GM19395 (cell line): ENCODE measurements at regions not wholly inside any gene's neighbourhood (a gene's known extent, or its start where the extent isn't known, plus 50 kb on each side); places are given as distances from the start of the nearest gene placed in this dataset.
"Not testable (repeated sequence)": the region's sequence is repeated elsewhere in the genome, so short reads cannot be mapped to it uniquely, and the experiment has no call there.

Experiments used
- ATAC-seq: cut with Tn5 transposase; IDR thresholded peaks from one replicate; pipeline ENCODE4 v1.9.1; 2021; ENCODE audit warnings: mild to moderate bottlenecking, moderate library complexity; ENCODE audit not compliant: unreplicated experiment

GRCh38 chr17:27090450-27091042, 203.4 kb upstream of the WSB1 start:
- not testable (repeated sequence) for ATAC-seq

- no peak for ATAC-seq
Observed at GRCh38 chr17:27091043-27091497, 202.8 kb upstream of the WSB1 start.

- not testable (repeated sequence) for ATAC-seq
Observed at GRCh38 chr17:27094179-27094578, 199.7 kb upstream of the WSB1 start.

GRCh38 chr17:27095821-27096220, 198.1 kb upstream of the WSB1 start:
- not testable (repeated sequence) for ATAC-seq

GRCh38 chr17:27099266-27099665, 194.6 kb upstream of the WSB1 start:
- not testable (repeated sequence) for ATAC-seq

- ATAC-seq: not testable (repeated sequence)
Observed at GRCh38 chr17:27104605-27105221, 189.2 kb upstream of the WSB1 start.

GRCh38 chr17:27105636-27106035, 188.3 kb upstream of the WSB1 start:
- ATAC-seq: no peak

GRCh38 chr17:27106347-27106981, 187.4 kb upstream of the WSB1 start:
- no peak for ATAC-seq

- no peak for ATAC-seq
Observed at GRCh38 chr17:27106982-27107360, 186.9 kb upstream of the WSB1 start.

GRCh38 chr17:27107386-27108328, 186.3 kb upstream of the WSB1 start:
- ATAC-seq: not testable (repeated sequence)

GRCh38 chr17:27109346-27109745, 184.6 kb upstream of the WSB1 start:
- ATAC-seq: no peak

GRCh38 chr17:27153005-27153404, 140.9 kb upstream of the WSB1 start:
- ATAC-seq: no peak

- ATAC-seq: no peak
Observed at GRCh38 chr17:27155866-27156265, 138.0 kb upstream of the WSB1 start.

GRCh38 chr17:27157297-27157696, 136.6 kb upstream of the WSB1 start:
- ATAC-seq: no peak

- no peak for ATAC-seq
Observed at GRCh38 chr17:27157898-27158297, 136.0 kb upstream of the WSB1 start.

GRCh38 chr17:27158382-27158781, 135.5 kb upstream of the WSB1 start:
- ATAC-seq: no peak

- no peak for ATAC-seq
Observed at GRCh38 chr17:27180322-27180721, 113.6 kb upstream of the WSB1 start.

GRCh38 chr17:27181379-27181925, 112.5 kb upstream of the WSB1 start:
- not testable (repeated sequence) for ATAC-seq

GRCh38 chr17:27181935-27182334, 112.0 kb upstream of the WSB1 start:
- no peak for ATAC-seq

- not testable (repeated sequence) for ATAC-seq
Observed at GRCh38 chr17:27197505-27197904, 96.4 kb upstream of the WSB1 start.

- ATAC-seq: no peak
Observed at GRCh38 chr17:27199948-27200347, 94.0 kb upstream of the WSB1 start.
